Stimulated activated naive CD4-positive, alpha-beta T cell (primary cell): ENCODE measurements at regions not wholly inside any gene's neighbourhood (a gene's known extent, or its start where the extent isn't known, plus 50 kb on each side); places are given as distances from the start of the nearest gene placed in this dataset.

Experiments
- DNase-seq, 6 experiments: peaks; one replicate each; lab custom pipeline; 2025; lab: John Stamatoyannopoulos, UW

- no peak for DNase-seq
These were observed 119.2 kb downstream of the EFNB1 start for GRCh38 chrX:68947882-68948605.

GRCh38 chrX:68945603-68946228, 116.9 kb downstream of the EFNB1 start:
- no peak for DNase-seq

DNA sequence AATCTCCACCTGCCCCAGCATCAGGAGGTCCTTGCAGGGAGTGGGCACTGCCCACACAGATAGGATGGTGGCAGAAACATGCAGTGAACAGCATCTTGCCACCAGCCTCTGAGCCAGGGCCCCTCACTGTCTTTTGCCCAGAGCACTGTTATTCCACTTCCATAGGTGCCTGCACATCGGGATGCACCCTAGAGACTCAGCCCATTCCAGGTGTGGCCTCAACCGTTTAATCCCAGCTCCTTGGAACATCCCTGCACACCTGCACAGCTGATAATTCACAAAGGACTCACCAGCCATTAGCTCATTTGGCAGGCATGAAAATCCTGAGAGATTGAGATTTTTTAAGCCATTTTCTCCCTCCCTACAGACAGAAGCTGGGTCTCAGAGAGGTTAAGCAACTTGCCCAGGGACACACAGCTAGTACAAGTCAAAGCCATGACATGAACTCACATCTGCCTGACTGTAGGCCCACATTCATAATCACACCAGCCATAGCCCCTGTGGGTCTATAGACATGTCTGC, 116.3 kb downstream of the EFNB1 start:
- DNase-seq, result no peak

GRCh38 chrX:68944211-68944610, 115.4 kb downstream of the EFNB1 start:
- no peak for DNase-seq

- DNase-seq, result no peak
These were observed 114.0 kb downstream of the EFNB1 start for GRCh38 chrX:68942840-68943239.

GRCh38 chrX:68942104-68942503, 113.3 kb downstream of the EFNB1 start:
- no peak for DNase-seq

DNA sequence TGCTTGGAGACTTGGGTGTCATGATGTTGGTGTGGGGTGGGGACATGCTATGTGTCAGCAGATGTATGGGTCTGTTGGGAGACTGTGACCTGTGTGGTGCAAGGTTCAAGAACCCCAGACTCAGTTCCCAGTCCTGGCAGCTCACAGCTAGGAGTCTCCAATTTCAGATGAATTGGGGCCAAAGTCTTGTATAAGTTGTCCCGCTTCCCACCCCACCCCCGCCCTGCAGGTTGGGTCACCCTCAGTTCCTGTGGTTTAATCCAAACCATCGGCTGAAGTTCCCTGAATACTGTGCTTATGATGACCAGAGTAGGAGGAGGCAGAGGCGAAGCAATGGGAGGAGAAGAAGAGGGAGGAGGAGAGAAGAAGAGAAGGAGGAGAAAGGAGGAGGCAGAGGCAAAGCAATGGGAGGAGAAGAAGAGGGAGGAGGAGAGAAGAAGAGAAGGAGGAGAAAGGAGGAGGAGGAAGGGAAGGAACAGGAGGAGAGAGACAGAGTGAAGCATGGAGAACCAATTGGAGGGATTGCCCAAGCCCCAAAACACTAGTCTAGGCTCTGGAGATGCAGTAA, 112.6 kb downstream of the EFNB1 start:
- no peak for DNase-seq

GRCh38 chrX:68940601-68941000, 111.8 kb downstream of the EFNB1 start:
- DNase-seq, result no peak

DNA sequence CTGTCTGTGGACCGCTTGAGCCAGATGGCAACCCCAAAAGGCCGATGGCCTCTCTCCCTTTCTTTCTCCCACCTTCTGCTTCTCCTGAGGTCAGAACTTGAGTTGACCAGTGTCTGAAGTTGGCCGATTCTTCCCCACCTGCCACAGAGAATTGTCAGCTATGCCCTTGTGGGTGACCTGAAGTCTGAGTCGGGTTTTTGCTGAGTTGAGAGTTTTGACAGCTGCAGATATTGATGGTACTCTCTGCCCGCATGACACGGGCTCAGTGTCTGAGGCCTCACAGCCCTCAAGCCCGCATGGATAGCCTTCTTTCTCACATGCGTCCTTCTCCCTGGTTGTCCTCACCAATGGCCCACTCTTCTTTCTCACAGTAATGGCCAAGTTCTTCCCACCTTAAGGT, 111.0 kb downstream of the EFNB1 start:
- no peak for DNase-seq

DNA sequence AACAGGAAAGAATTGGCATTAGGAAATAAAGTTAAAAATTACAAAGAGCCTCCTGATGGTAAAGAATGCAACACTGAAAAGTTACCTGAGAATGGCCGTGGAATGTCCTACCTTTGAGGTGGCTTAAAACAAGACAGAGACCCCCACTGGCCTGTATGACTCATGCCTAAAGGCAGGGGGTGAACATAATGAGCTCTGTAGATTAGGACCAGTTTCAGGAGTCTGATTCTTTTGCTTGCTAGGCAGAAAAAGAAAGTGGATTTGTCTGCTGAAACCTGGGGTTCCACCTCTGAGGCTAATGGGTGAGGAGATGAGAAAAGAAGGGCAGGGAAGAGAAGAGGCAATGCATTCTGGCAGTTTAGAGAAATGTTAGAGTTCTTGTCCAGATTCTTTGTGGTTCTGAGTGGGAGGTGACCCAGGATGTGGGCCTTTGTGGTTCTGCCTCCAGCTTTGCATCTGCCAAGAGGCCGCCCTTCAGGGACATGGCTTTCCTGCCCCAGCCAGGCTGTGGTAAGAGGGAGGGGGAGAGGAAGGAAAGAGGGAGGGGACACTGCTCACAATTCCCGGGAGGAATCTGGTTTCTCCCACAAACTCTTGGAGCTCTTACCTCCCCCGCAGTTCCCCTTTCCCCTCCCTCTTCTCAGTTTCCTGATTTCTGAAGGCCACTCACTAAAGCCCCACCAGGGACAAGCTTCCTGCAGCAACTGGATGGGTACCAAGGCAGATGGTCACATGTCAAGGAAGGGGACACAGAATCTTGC, 109.6 kb downstream of the EFNB1 start:
- DNase-seq, result no peak

- no peak for DNase-seq
These were observed 108.8 kb downstream of the EFNB1 start for GRCh38 chrX:68937581-68937980.

DNA sequence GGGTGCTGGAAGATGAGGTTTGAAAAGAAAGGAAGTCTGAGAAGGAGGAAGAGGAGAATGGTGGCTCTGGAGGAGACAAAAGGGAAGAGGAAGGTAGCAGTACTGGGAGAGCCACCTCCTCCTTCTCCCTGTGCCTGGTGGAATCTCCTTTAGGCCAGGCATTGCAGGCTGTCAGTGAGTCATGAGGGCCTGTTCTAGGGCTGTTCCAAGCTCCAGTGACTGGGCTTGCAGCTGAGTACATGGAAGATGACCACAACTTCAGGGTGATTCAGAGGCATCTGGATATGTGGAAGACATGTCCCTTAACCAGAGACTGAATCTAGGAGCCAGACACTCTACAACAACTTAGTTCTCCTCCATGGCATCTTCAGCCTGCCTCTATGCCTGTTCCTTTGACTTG, 107.8 kb downstream of the EFNB1 start:
- no peak for DNase-seq

DNA sequence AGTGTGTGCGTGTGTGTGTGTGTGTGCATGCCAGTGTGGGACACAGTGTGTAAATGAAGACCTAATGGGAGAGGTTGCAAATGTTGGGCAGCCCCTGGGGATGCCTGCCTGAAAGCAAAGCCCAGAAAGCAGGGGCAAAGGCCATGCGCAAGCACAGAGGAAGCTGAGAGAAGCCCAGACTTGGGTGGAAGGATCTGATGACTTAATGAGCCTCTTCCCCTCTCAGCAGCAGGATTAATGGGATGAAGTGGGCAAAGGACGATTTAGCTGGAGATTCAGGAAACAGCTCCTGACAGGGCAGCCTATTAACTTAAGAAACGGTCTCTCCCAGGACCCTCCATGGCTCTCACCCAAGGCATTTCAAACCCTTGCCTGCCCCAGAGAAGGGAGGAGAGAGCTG, 107.3 kb downstream of the EFNB1 start:
- DNase-seq, result no peak

DNA sequence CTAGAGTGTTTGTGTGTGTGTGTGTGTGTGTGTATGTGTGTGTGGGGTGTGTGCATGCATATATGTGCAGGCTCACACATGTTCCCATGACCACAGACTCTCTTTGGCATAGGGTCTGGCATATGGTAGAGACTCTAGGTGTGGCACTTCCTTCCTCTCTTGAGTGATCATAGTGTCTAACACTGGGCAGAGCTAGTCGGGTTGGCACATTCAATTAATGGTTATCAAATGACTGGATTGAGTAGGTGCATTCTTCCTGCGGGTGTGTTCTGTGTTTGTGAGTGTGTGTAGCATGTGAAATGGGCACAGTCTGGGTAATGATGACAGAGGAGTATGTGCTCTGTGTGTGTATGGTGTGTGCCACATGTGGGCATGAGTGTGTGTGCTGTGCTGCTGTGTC, 106.5 kb downstream of the EFNB1 start:
- no peak for DNase-seq

- DNase-seq, result no peak
These were observed 106.1 kb downstream of the EFNB1 start for GRCh38 chrX:68934922-68935321.

- no peak for DNase-seq
These were observed 105.6 kb downstream of the EFNB1 start for GRCh38 chrX:68934421-68934820.

GRCh38 chrX:68932611-68933010, 103.8 kb downstream of the EFNB1 start:
- DNase-seq, result no peak

GRCh38 chrX:68931345-68931744, 102.5 kb downstream of the EFNB1 start:
- DNase-seq, result no peak

- no peak for DNase-seq
These were observed 101.9 kb downstream of the EFNB1 start for GRCh38 chrX:68930542-68931317.

GRCh38 chrX:68929332-68930150, 100.7 kb downstream of the EFNB1 start:
- no peak for DNase-seq

GRCh38 chrX:68928401-68928800, 99.6 kb downstream of the EFNB1 start:
- no peak for DNase-seq
